Neural cell (in vitro differentiated cells): ENCODE measurements at regions not wholly inside any gene's neighbourhood (a gene's known extent, or its start where the extent isn't known, plus 50 kb on each side); places are given as distances from the start of the nearest gene placed in this dataset.

Experiments
- CTCF ChIP-seq: fragments of 450-650 bp; IDR thresholded peaks from 2 replicates; pipeline ENCODE4 v1.5.1; 2014; ENCODE audit warnings: antibody characterized with exemption, mild to moderate bottlenecking, moderate library complexity; ENCODE audit not compliant: poor library complexity, severe bottlenecking
- EP300 ChIP-seq: fragments of 450-650 bp; conservative IDR thresholded peaks from 2 replicates; pipeline ENCODE4 v1.6.1; 2014; ENCODE audit warnings: antibody characterized with exemption, mild to moderate bottlenecking, moderate library complexity; ENCODE audit not compliant: poor library complexity, severe bottlenecking
- EZH2 ChIP-seq: fragments of 200-600, 300-800 bp; shearing (Covaris generic), sonication (generic); IDR thresholded peaks from 2 replicates; pipeline ENCODE4 v1.6.1; 2014; ENCODE audit warnings: antibody characterized with exemption, low read length, borderline replicate concordance, mild to moderate bottlenecking; ENCODE audit not compliant: insufficient read depth, poor library complexity, severe bottlenecking
- MXI1 ChIP-seq: fragments of 450-650 bp; conservative IDR thresholded peaks from 2 replicates; pipeline ENCODE4 v1.6.1; 2014; ENCODE audit warnings: antibody characterized with exemption, mild to moderate bottlenecking; ENCODE audit not compliant: poor library complexity, severe bottlenecking
- POLR2AphosphoS5 ChIP-seq: IDR thresholded peaks from 2 replicates; pipeline ENCODE4 v1.6.1; 2012
- RAD21 ChIP-seq: fragments of 450-650 bp; conservative IDR thresholded peaks from 2 replicates; pipeline ENCODE4 v1.6.1; 2014; ENCODE audit warnings: antibody characterized with exemption, mild to moderate bottlenecking, moderate library complexity
- REST ChIP-seq: IDR thresholded peaks from 2 replicates; pipeline ENCODE4 v1.6.1; 2012; ENCODE audit warnings: borderline replicate concordance
- SMC3 ChIP-seq: fragments of 450-650 bp; conservative IDR thresholded peaks from 2 replicates; pipeline ENCODE4 v1.6.1; 2014; ENCODE audit warnings: antibody characterized with exemption, mild to moderate bottlenecking, moderate library complexity; ENCODE audit not compliant: poor library complexity

GRCh38 chr22:23519442-23520157, 60.5 kb downstream of the IGLL1 start:
- TF ChIP-seq EZH2 (no peak), CTCF (no peak), POLR2AphosphoS5 (no peak), REST (no peak), EP300 (no peak), RAD21 (no peak), MXI1 (no peak), SMC3 (no peak)
